Mesothelial cell of epicardium (in vitro differentiated cells): ENCODE measurements at regions not wholly inside any gene's neighbourhood (a gene's known extent, or its start where the extent isn't known, plus 50 kb on each side); places are given as distances from the start of the nearest gene placed in this dataset.

Experiments used
- DNase-seq, 2 experiments: peaks; one replicate each; pipeline ENCODE4 v3.0.0; 2021; ENCODE audit warnings: low spot score in 2 of 2; ENCODE audit not compliant: unreplicated experiment in 2 of 2
- H3K27ac Mint-ChIP-seq: 2 replicates; pipeline ENCODE4 v1.8.0; 2021; ENCODE audit warnings: mixed read lengths
- H3K27me3 Mint-ChIP-seq: 2 replicates; pipeline ENCODE4 v1.8.0; 2021; ENCODE audit warnings: low read depth, mixed read lengths
- H3K36me3 Mint-ChIP-seq: 2 replicates; pipeline ENCODE4 v1.8.0; 2021; ENCODE audit warnings: mixed read lengths
- H3K4me1 Mint-ChIP-seq: 2 replicates; pipeline ENCODE4 v1.8.0; 2021; ENCODE audit warnings: mixed read lengths
- H3K4me3 Mint-ChIP-seq: 2 replicates; pipeline ENCODE4 v1.8.0; 2021; ENCODE audit warnings: mild to moderate bottlenecking, moderate library complexity, mixed read lengths
- H3K9me3 Mint-ChIP-seq: 2 replicates; pipeline ENCODE4 v1.8.0; 2021; ENCODE audit warnings: mixed read lengths
- CTCF ChIP-seq: fragments of 200-600 bp; sonication (generic); IDR thresholded peaks from one replicate; pipeline ENCODE4 v1.5.0; 2021; ENCODE audit warnings: antibody characterized with exemption; ENCODE audit not compliant: unreplicated experiment

- Mint-ChIP-seq H3K4me3 (peak overlapping the region; percentile 5), H3K4me1 (peaks cover 66% of the 10 kb centered on the region)
- DNase-seq, result no peak
These were observed 210.2 kb upstream of the ACTBL2 start for GRCh38 chr5:57692582-57693487.

DNA sequence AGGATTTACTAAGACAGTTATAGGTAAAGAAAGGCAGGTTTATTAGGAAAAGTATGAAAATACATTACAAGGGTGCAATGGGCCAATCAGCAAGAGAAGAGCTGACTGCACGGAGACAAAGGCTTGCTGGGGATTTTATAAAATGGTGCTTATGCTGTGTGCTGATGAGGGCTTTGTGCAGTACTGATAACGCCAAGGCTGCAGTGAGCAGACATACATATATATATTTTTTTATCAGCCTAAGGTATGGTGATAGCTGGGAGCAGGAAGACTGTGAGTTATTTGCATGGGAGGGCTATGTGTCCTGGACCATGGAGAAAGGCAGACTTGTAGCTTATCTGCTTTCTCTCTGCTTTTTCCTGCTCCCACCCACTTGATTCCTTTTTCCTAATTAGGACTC, 208.1 kb upstream of the ACTBL2 start:
- Mint-ChIP-seq H3K27me3 (no peaks in the 10 kb centered on the region), H3K4me1 (peaks cover 61% of the 10 kb centered on the region), H3K9me3 (peaks cover 8% of the 10 kb centered on the region), H3K27ac (peak overlapping the region; percentile 81), H3K36me3 (no peaks in the 10 kb centered on the region), H3K4me3 (no peak overlapping the region)
- no peak for DNase-seq
- TF ChIP-seq CTCF, result no peak

More at GRCh38 chr5:57692582-57693487, 210.2 kb upstream of the ACTBL2 start:
- no peaks in the 10 kb centered on the region for H3K36me3 Mint-ChIP-seq
- no peak for TF ChIP-seq CTCF
- H3K9me3 Mint-ChIP-seq, result peaks cover 4% of the 10 kb centered on the region
- H3K27ac Mint-ChIP-seq, result peak overlapping the region; percentile 86
- H3K27me3 Mint-ChIP-seq, result no peaks in the 10 kb centered on the region

DNA sequence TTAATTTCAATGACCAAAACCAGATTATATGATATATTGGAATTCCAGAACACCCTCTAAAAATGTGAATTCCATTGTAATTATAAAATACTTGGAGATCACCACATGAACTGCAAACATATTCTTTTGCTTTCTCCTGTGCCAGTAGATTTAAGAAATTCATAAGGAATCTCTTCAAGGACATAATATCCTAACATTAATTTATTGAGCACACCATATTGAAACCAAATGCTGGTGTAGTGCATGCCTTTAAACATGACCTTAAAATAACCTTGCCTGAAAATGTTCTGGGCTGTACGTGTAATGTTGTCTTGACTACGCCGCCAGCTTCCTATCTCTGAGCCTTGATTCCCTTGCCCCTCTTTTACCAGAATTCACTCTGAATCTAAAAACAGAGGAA, 205.0 kb upstream of the ACTBL2 start:
- H3K27me3 Mint-ChIP-seq, result no peaks in the 10 kb centered on the region
- DNase-seq, result no peak
- no peak for TF ChIP-seq CTCF
- H3K4me3 Mint-ChIP-seq, result no peak overlapping the region
- H3K4me1 Mint-ChIP-seq, result peaks cover 48% of the 10 kb centered on the region
- H3K36me3 Mint-ChIP-seq, result no peaks in the 10 kb centered on the region
- peaks cover 8% of the 10 kb centered on the region for H3K9me3 Mint-ChIP-seq
- H3K27ac Mint-ChIP-seq, result peak overlapping the region; percentile 75

DNA sequence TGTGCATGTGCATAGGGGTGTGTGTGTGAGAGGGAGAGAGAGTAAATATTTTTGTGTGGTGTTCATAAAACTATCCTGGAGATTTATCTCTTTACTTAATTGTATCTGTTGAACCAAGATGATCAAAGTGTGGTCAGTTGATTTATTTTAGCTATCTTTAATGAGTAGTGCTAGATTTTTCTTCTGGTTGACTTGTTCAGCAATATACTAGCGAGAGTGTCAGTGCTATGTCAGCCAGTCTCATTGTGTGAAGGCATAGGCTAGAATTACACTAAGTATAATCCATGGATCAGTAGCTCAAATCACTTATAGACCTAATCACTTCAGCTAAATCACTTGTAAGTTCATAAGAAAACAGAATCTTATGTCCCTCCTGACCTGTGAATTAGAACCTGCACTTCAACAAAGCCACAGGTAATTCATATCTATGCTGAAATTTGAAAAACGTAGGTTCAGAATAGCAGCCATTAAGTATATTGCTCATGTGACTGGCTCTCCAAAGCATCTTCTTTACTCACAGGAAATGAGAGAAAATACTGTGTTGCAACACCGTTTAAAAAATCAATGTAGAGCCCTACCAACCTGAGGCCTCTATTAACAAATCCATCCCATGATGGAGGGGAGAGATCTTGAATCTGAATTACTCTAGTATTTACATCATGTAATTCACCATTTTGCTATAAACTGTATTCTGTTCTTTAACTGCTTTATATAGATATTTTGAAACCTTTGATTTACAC, 203.1 kb upstream of the ACTBL2 start:
- Mint-ChIP-seq H3K4me1 (peaks cover 40% of the 10 kb centered on the region), H3K27me3 (no peaks in the 10 kb centered on the region), H3K9me3 (peaks cover 8% of the 10 kb centered on the region), H3K4me3 (no peak overlapping the region), H3K27ac (peak overlapping the region; percentile 5), H3K36me3 (no peaks in the 10 kb centered on the region)
- TF ChIP-seq CTCF, result no peak
- DNase-seq, result no peak

GRCh38 chr5:57684299-57684702, 201.7 kb upstream of the ACTBL2 start:
- no peaks in the 10 kb centered on the region for H3K36me3 Mint-ChIP-seq
- H3K27ac Mint-ChIP-seq, result peak overlapping the region; percentile 51
- no peak for TF ChIP-seq CTCF
- no peak for DNase-seq
- H3K4me1 Mint-ChIP-seq, result peaks cover 33% of the 10 kb centered on the region
- H3K9me3 Mint-ChIP-seq, result peaks cover 8% of the 10 kb centered on the region
- no peaks in the 10 kb centered on the region for H3K27me3 Mint-ChIP-seq
- no peak overlapping the region for H3K4me3 Mint-ChIP-seq
